DMS153 (cell line): ENCODE measurements at regions not wholly inside any gene's neighbourhood (a gene's known extent, or its start where the extent isn't known, plus 50 kb on each side); places are given as distances from the start of the nearest gene placed in this dataset.

Experiments used
- DNase-seq: peaks from one replicate; lab custom pipeline; 2025; lab: John Stamatoyannopoulos, UW

DNA sequence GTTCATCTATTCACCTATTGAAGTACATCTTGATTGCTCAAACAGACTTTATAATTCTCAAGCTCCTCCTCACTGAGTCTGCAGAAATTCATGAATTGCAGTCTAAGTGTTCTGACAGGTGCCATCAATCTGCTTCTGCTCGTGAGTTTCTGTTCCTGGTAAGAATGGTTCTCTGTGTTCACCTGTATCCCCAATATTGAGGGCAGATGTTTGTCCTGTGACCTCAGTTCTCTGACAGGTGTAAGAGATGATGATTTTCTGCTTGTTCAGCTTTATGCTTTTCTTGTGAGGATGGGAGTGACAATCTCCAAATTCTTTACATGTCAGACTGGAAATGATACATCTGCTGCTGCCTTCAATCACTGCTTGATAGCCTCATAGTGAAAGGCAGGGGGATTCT is 736.9 kb upstream of the COBL start:
- no peak for DNase-seq

DNA sequence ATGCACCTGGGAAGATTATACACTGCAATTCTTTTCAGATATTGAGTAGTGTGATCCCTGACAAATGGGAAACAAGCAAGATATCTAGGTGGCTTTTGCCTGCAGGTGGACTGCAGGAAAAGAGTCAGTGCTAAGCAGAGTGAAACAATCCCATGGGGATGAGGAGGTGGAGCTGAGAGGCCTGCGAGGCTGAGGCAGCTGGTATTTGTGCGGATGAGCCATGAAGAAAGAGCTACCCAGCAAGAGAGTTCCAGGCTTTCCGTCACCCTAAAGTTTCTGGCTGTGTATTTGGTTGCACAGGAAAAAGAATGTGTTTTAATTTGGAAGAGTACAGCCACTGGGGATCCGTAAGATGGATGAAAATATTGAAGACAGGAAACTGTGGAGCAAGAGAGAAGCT is 714.1 kb upstream of the COBL start:
- peak; percentile 15 for DNase-seq

GRCh38 chr7:52026140-52026539 is 709.5 kb upstream of the COBL start:
- DNase-seq, result no peak

- no peak for DNase-seq
These were observed 704.7 kb upstream of the COBL start for GRCh38 chr7:52021343-52021742.

GRCh38 chr7:52018680-52019054 is 702.1 kb upstream of the COBL start:
- DNase-seq, result no peak

DNA sequence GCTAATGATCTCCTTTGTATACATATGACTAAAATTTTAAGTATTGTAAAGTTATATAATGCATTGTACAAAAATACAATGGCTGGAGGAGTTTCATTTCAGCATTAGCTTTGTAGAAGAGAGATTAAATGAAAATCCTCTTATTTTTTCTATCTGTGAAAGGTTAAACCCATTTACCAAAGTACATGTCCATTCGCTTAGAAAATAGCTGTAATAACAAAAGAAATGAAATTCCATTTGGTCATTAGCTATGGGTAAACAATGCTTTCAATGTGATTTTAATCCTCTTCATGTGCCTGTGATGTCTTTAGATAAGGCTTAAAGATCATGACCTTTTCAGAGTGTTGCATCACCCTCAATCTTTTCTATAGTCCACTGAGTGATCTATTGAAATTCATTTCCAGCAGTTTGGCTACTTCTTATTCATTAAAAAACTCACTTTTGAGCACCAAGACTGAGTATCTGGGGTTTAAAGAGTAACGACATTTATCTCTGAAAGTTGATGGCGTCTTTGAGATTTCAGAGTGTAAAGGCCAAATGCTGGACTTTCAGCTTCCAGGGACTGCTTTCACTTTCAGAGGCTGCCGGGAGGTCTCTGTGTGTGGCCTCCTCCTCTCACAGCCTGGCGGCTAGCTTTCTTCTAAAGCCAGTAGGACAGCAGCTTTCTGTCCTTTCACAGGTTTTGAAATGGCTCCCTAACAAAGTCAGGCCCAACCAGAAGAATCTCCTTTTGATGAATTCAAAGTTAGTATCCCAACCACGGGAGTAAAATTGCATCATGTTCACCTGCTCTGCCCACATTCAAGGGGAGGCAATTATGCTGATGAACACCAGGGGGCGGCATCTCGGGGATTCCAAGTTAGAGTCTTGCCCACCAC is 701.4 kb upstream of the COBL start:
- DNase-seq, result peak; percentile 66

GRCh38 chr7:52009181-52009580 is 692.6 kb upstream of the COBL start:
- DNase-seq, result no peak

GRCh38 chr7:52006674-52007073 is 690.1 kb upstream of the COBL start:
- no peak for DNase-seq

DNA sequence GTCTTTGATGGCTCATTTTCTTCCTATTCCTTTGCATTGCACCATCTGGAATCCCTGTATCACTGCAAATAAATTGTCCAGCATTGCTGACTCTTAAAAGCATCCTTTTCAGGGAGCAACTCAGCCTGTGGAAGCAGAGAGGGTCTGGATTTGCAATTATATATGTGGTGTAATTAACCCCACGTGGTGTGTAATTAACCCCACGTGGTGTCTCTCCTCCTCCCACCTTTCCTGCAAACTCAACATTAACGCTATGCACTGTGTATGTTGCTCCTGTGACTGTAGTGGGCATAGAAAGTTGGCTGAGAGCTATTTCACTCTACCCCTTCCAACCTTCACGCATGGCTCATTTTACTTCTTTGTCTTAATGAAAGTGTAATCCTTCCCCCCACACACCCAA is 689.0 kb upstream of the COBL start:
- DNase-seq, result no peak

DNA sequence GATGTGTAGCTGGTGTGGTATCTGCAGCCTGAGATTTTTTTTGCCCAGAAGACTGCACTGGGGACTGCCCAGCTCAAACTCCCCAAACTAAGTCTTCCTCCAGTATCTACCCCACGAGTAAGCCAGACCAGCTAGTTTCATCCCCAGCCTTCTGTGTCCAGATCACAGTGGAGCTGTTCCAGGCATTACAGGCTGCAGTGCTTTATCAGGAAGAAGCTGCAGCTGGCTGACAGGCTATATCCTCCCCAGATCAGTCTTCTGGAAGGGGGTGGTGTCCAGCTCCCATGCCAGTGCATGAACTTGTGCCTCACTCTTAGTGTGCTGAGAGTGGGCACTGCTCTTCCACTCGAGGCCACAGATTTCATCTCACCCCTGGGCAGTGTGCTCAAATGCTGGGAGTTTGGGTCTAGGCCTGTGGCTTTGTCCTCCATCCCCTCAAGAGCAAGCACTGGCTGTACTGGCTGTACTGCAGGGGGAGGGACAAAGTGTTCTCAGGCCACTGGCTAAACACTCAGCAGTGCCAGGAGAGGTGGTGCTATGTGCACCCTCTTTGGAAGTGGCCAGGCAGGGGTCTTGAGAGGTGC is 679.1 kb upstream of the COBL start:
- no peak for DNase-seq

GRCh38 chr7:51982653-51983052 is 666.0 kb upstream of the COBL start:
- no peak for DNase-seq

GRCh38 chr7:51980812-51981211 is 664.2 kb upstream of the COBL start:
- DNase-seq, result no peak

DNA sequence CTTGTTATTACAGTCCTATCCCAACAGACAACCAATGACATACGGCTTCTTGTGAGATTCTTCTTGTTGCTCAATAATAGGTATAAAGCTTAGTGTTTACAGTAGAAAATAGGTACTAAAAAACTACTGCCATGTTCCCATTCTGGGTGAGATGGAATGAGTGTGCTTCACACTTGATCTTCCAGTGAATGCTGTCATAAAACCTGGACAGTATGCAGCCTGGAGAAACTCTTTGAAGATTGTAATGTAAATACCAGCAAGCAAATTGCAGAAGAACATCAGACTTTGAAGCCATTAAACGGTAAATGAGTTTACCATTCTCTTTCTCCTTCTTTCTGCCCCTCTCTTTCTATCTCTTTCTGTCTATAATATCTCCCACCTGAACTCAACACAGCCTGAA is 663.7 kb upstream of the COBL start:
- no peak for DNase-seq

DNA sequence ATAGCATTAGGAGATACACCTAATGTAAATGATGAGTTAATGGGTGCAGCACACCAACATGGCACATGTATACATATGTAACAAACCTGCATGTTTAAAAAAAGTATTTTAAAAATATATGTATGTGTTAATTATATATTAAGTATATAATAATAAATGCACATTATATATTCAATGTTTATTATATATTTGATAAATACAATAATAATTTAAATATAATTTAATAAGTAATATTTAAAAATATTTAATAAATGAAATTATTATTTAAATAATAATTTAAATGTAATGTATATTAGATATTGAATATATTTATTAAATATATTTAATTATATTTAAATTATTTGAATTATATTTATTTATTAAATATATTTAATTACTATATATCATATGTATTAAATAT is 661.3 kb upstream of the COBL start:
- DNase-seq, result no peak

- DNase-seq, result no peak
These were observed 657.3 kb upstream of the COBL start for GRCh38 chr7:51973939-51974338.

DNA sequence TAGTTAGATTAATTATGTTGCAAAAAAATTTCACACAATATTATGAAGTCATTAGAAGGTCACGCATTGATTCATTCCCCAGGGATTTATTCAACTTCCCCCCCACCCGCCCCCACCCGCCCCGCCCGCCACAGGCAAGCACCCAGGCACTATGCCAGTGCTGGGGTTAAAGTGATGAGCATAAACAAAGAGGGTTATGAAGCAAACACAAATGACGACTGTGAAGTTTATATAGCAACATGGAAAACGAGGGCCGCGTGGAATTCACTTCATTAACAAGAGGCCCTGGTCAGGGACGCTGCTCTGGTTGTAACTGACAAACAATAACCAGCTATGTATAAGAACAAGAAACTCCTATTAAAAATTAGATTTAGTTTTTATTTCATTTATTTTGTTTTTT is 656.5 kb upstream of the COBL start:
- DNase-seq, result peak; percentile 14

DNA sequence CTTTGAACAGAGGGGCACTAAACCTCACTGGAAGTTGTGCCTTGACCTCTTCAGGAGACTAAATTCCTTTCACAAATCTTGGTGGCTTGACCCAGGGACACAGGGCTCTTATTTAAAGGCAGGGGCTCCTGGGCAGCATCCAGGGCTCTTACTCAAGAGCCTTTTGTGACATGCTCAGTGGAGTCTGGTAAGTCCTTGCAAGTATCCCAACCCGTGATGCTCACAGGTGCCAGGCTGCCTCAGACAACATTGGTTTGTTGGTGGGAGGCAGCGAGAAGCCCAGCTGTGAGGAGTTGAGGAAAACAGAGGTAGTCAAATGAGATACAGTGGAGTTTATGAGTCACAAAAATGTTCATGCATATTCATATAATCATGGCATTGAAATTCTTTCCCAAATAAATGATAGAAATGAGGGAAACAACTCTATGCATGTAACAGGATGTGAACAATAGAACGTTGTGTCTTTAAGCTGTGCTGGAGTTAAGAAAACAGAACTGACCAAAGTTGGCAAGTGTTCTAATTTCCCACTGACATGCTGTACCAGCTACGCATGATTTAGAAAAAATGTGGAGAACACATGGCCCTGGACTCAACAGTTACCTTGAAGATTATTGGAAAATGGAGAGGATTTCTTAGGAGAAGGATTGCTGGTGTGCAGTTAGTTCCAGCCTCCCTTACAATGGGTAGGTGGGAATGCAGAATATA is 654.5 kb upstream of the COBL start:
- no peak for DNase-seq

- no peak for DNase-seq
These were observed 651.9 kb upstream of the COBL start for GRCh38 chr7:51968461-51968860.

GRCh38 chr7:51965454-51965853 is 648.8 kb upstream of the COBL start:
- DNase-seq, result no peak

DNA sequence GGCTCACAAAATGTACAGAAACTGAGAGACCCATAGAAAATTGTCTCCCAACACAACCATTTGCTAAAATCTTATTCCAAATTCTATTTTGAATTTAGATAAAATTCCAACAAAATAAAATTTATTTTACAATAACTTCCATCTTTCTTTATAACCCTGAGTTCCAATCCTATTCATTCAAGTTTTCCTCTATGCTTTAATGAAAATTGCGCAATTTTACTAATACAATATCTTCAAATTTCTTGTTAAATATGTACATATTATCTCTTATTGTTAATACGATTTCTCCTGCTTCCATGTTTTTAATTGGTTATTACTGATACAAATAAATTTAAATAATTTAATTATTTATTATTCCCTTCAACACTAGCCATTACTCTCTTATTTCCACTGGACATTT is 645.2 kb upstream of the COBL start:
- no peak for DNase-seq

DNA sequence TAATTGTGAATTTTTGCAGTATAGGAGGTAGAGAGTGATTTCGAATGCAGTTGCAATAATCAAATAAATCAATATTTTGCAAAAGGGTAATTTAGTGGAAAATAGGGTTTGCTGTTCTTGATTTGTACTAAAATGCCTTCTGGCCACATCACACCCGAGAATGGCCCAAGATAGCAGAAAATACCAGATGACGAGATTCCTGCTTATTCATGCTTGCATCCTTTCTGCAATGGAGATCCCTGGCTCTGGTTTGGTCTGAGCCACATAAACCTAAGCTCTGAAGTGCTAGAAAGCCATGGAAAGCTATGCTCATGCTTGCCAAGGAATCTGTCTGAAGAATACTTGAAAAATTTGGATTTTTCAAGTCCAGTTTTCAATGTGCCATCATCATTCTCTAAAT is 634.2 kb upstream of the COBL start:
- no peak for DNase-seq

GRCh38 chr7:51949726-51950644 is 633.4 kb upstream of the COBL start:
- peak; percentile 46 for DNase-seq
